ENCODE measurements at regions not wholly inside any gene's neighbourhood (a gene's known extent, or its start where the extent isn't known, plus 50 kb on each side); places are given as distances from the start of the nearest gene placed in this dataset.

DNA sequence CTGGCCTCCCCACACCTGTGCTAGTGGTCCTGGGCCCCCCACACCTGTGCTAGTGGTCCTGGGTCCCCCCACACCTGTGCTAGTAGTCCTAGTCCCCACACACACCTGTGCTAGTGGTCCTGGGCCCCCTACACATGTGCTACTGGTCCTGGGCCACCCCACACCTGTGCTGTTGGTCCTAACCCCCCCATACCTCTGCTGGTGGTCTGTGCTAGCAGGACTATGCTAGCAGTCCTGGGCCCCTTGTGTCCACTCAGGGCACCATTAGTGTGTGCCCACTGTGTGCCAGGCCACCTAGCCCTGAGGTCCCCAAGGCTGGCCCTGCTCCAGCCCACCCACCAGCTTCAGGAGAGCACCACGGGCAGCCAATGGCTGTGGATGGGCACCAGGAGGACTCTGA lies 558.2 kb upstream of the SALL3 start:
- Histone ChIP-seq H2AFZ (ENCODE audit: control insufficient read depth, low read length) (no peak overlapping the region), H3K4me1 (ENCODE audit: control insufficient read depth, extremely low read depth, insufficient read depth, low read length) (no peaks in the 10 kb centered on the region), H3K79me2 (ENCODE audit: control insufficient read depth, insufficient read depth, low read length) (no peaks in the 10 kb centered on the region), H3K4me3 (ENCODE audit: control insufficient read depth in 2 of 3, extremely low read depth in 1 of 3, insufficient read depth in 2 of 3, low read depth in 1 of 3, low read length in 3 of 3) (no peak overlapping the region), H3K27me3 (ENCODE audit: control insufficient read depth, extremely low read depth, insufficient read depth, low read length) (no peaks in the 10 kb centered on the region), H3K9ac (ENCODE audit: control insufficient read depth, extremely low read depth, insufficient read depth, low read length) (no peak overlapping the region), H3K4me2 (ENCODE audit: control insufficient read depth, extremely low read depth, insufficient read depth, low read depth, low read length) (no peak overlapping the region), H4K20me1 (ENCODE audit: control insufficient read depth, extremely low read depth, insufficient read depth, low read length) (no peaks in the 10 kb centered on the region), H3K36me3 (ENCODE audit: control insufficient read depth in 2 of 2, extremely low read depth in 1 of 2, insufficient read depth in 2 of 2, low read length in 2 of 2) (no peaks in the 10 kb centered on the region), H3K27ac (ENCODE audit: control insufficient read depth, insufficient read depth, low read length) (no peak overlapping the region), H3K9me1 (ENCODE audit: control insufficient read depth, extremely low read depth, insufficient read depth, low read length) (no peaks in the 10 kb centered on the region), H3K9me3 (ENCODE audit: control insufficient read depth, low read depth, low read length) (peaks cover 14% of the 10 kb centered on the region)
- no peak for TF ChIP-seq EZH2 (IDR thresholded peaks at IDR 0.05; ENCODE audit: low read length)
- TF ChIP-seq, protein P1, sequence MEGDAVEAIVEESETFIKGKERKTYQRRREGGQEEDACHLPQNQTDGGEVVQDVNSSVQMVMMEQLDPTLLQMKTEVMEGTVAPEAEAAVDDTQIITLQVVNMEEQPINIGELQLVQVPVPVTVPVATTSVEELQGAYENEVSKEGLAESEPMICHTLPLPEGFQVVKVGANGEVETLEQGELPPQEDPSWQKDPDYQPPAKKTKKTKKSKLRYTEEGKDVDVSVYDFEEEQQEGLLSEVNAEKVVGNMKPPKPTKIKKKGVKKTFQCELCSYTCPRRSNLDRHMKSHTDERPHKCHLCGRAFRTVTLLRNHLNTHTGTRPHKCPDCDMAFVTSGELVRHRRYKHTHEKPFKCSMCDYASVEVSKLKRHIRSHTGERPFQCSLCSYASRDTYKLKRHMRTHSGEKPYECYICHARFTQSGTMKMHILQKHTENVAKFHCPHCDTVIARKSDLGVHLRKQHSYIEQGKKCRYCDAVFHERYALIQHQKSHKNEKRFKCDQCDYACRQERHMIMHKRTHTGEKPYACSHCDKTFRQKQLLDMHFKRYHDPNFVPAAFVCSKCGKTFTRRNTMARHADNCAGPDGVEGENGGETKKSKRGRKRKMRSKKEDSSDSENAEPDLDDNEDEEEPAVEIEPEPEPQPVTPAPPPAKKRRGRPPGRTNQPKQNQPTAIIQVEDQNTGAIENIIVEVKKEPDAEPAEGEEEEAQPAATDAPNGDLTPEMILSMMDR (optimal IDR thresholded peaks at IDR 0.05 in 1 of 3, IDR thresholded peaks at IDR 0.05 in 1 of 3, conservative IDR thresholded peaks at IDR 0.05 in 1 of 3; ENCODE audit: extremely low read depth in 1 of 3, insufficient read depth in 2 of 3, low read length in 3 of 3) = no peak
- DNase-seq (ENCODE audit: low read depth, low spot score) (no peak), FAIRE-seq (no peak)
- dilution Hi-C loops (cut with MboI; ENCODE audit: extremely low pct_ligation_motif_present, low sequenced_read_pairs) = no loop called here

DNA sequence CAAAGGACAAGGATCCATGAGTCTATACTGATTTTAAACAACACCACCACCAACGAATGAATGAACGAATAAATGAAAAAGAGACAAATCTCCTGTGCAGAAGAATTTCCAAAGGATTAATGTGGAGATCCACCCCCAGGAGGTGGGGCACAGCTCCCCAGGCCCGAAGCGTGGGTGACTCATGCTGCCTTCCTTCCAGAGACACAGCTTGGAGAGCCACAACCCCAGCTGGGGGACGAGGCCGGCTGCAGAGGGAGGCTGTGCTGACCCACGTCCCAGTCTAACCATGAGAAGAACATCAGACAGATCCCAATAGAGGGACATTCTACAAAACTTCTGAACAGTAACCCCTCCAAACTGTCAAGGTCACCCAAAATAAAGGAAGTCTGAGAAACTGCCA lies 557.3 kb upstream of the SALL3 start:
- Histone ChIP-seq H3K9ac (ENCODE audit: control insufficient read depth, extremely low read depth, insufficient read depth, low read length) (no peak overlapping the region), H3K4me3 (ENCODE audit: control insufficient read depth in 2 of 3, extremely low read depth in 1 of 3, insufficient read depth in 2 of 3, low read depth in 1 of 3, low read length in 3 of 3) (no peak overlapping the region), H3K36me3 (ENCODE audit: control insufficient read depth in 2 of 2, extremely low read depth in 1 of 2, insufficient read depth in 2 of 2, low read length in 2 of 2) (no peaks in the 10 kb centered on the region), H3K9me1 (ENCODE audit: control insufficient read depth, extremely low read depth, insufficient read depth, low read length) (no peaks in the 10 kb centered on the region), H3K4me2 (ENCODE audit: control insufficient read depth, extremely low read depth, insufficient read depth, low read depth, low read length) (no peak overlapping the region), H3K79me2 (ENCODE audit: control insufficient read depth, insufficient read depth, low read length) (no peaks in the 10 kb centered on the region), H4K20me1 (ENCODE audit: control insufficient read depth, extremely low read depth, insufficient read depth, low read length) (no peaks in the 10 kb centered on the region), H2AFZ (ENCODE audit: control insufficient read depth, low read length) (no peak overlapping the region), H3K4me1 (ENCODE audit: control insufficient read depth, extremely low read depth, insufficient read depth, low read length) (no peaks in the 10 kb centered on the region), H3K9me3 (ENCODE audit: control insufficient read depth, low read depth, low read length) (peaks cover 14% of the 10 kb centered on the region), H3K27ac (ENCODE audit: control insufficient read depth, insufficient read depth, low read length) (no peak overlapping the region), H3K27me3 (ENCODE audit: control insufficient read depth, extremely low read depth, insufficient read depth, low read length) (no peaks in the 10 kb centered on the region)
- no peak for FAIRE-seq
- no peak for DNase-seq (ENCODE audit: low read depth, low spot score)
- TF ChIP-seq, protein P1 (optimal IDR thresholded peaks at IDR 0.05 in 1 of 3, IDR thresholded peaks at IDR 0.05 in 1 of 3, conservative IDR thresholded peaks at IDR 0.05 in 1 of 3; ENCODE audit: extremely low read depth in 1 of 3, insufficient read depth in 2 of 3, low read length in 3 of 3) = no peak
- no peak for TF ChIP-seq EZH2 (IDR thresholded peaks at IDR 0.05; ENCODE audit: low read length)
- dilution Hi-C loops (cut with MboI; ENCODE audit: extremely low pct_ligation_motif_present, low sequenced_read_pairs) = no loop called here

Data from keratinocyte (primary cell).